GM10266 (cell line): ENCODE measurements at regions not wholly inside any gene's neighbourhood (a gene's known extent, or its start where the extent isn't known, plus 50 kb on each side); places are given as distances from the start of the nearest gene placed in this dataset.

Experiments
- DNase-seq: peaks from one replicate; pipeline ENCODE4 v3.0.0; 2012; ENCODE audit errors: extremely low spot score
- CTCF ChIP-seq: IDR thresholded peaks from 2 replicates; pipeline ENCODE4 v1.5.1; 2012; ENCODE audit warnings: mild to moderate bottlenecking, low read depth; ENCODE audit not compliant: control insufficient read depth, insufficient read depth; ENCODE audit errors: missing control alignments

GRCh38 chr4:123558865-123559264, 162.3 kb downstream of the SPRY1 start:
- TF ChIP-seq CTCF, result no peak
- DNase-seq, result no peak

GRCh38 chr4:123559955-123560871, 163.6 kb downstream of the SPRY1 start:
- TF ChIP-seq CTCF, result no peak
- no peak for DNase-seq

GRCh38 chr4:123561525-123561924, 164.9 kb downstream of the SPRY1 start:
- DNase-seq, result no peak
- no peak for TF ChIP-seq CTCF

GRCh38 chr4:123562994-123563750, 166.6 kb downstream of the SPRY1 start:
- TF ChIP-seq CTCF, result no peak
- DNase-seq, result no peak

- peak; percentile 69 for DNase-seq
- peak; percentile 85 for TF ChIP-seq CTCF
These were observed 168.3 kb downstream of the SPRY1 start for GRCh38 chr4:123564758-123565346.

- no peak for DNase-seq
- no peak for TF ChIP-seq CTCF
These were observed 172.3 kb downstream of the SPRY1 start for GRCh38 chr4:123568936-123569335.
